ENCODE measurements at regions not wholly inside any gene's neighbourhood (a gene's known extent, or its start where the extent isn't known, plus 50 kb on each side); places are given as distances from the start of the nearest gene placed in this dataset.

DNA sequence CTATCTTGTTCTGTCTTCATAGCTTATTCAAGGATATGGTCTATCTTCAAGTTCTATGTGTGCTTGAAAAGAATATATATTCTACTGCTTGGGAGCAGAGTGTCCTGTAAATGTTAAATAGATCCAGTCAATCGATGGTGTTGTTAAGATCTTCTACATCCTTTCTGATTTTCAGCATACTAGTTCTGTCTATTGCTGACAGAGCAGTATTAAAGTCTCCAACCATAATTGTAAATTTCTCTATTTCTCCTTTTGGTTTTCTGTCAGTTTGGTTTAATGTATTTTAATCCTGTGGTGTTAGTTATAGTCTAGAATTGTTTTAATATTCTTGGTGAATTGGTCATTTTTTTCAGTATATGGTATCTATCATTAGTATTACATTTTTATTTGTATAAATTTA lies 124.0 kb upstream of the COX7C start:
- Histone ChIP-seq H3K4me2 (ENCODE audit: control insufficient read depth, insufficient read depth) (no peak overlapping the region), H3K9me3 (replicated peaks; ENCODE audit: control insufficient read depth, insufficient read depth, low read length) (no peaks in the 10 kb centered on the region), H3K9ac (ENCODE audit: control insufficient read depth, insufficient read depth, low read length) (no peak overlapping the region), H3K36me3 (ENCODE audit: control insufficient read depth in 2 of 2, insufficient read depth in 2 of 2, low read length in 1 of 2) (no peaks in the 10 kb centered on the region), H3K27me3 (replicated peaks in 1 of 2; ENCODE audit: control insufficient read depth in 2 of 2, insufficient read depth in 2 of 2, low read length in 1 of 2) (no peaks in the 10 kb centered on the region), H3K4me3 (no peak overlapping the region), H3K27ac (ENCODE audit: control insufficient read depth, insufficient read depth) (no peak overlapping the region), H4K20me1 (ENCODE audit: control insufficient read depth, insufficient read depth) (no peaks in the 10 kb centered on the region), H3K4me1 (ENCODE audit: control insufficient read depth, insufficient read depth, low read length) (no peaks in the 10 kb centered on the region), H2AFZ (ENCODE audit: control insufficient read depth, low read depth, low read length) (no peak overlapping the region), H3K79me2 (ENCODE audit: control insufficient read depth, insufficient read depth, low read length) (no peaks in the 10 kb centered on the region)
- ATAC-seq (no peak), FAIRE-seq (no peak), DNase-seq (ENCODE audit: low read depth, low spot score) (no peak)
- ChIA-PET RAD21 (ENCODE audit: unreplicated experiment) (no interaction called here), CTCF (no interaction called here), SMC1A (ENCODE audit: uncharacterized antibody, unreplicated experiment) (no interaction called here), POLR2A (no interaction called here)
- WGBS (ENCODE audit: insufficient coverage, insufficient replicate concordance, low lambda C conversion rate, missing lambda C conversion rate): 0% methylated on average over 1 of the region's 1 CpG
- no TSS peak for BruUV-seq (replicated peaks)
- intact Hi-C loops (cut with micrococcal nuclease; ENCODE audit: unreplicated experiment) (no loop called here), in situ Hi-C loops (cut with MboI) (no loop called here)
- TF ChIP-seq ZZZ3 (IDR thresholded peaks at IDR 0.05; ENCODE audit: control insufficient read depth, insufficient read length, low read depth) (no peak), NRF1 (conservative IDR thresholded peaks at IDR 0.05; ENCODE audit: low read depth, low read length) (no peak), POLR2A (IDR thresholded peaks at IDR 0.05; ENCODE audit: low read depth, low read length) (no peak), ZNF217 (IDR thresholded peaks at IDR 0.05) (no peak), MYB (IDR thresholded peaks at IDR 0.05; ENCODE audit: borderline replicate concordance, low read depth, low read length) (no peak)
- TF ChIP-seq, protein P1, sequence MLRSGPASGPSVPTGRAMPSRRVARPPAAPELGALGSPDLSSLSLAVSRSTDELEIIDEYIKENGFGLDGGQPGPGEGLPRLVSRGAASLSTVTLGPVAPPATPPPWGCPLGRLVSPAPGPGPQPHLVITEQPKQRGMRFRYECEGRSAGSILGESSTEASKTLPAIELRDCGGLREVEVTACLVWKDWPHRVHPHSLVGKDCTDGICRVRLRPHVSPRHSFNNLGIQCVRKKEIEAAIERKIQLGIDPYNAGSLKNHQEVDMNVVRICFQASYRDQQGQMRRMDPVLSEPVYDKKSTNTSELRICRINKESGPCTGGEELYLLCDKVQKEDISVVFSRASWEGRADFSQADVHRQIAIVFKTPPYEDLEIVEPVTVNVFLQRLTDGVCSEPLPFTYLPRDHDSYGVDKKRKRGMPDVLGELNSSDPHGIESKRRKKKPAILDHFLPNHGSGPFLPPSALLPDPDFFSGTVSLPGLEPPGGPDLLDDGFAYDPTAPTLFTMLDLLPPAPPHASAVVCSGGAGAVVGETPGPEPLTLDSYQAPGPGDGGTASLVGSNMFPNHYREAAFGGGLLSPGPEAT (IDR thresholded peaks at IDR 0.05; ENCODE audit: low read depth): no peak
- TF ChIP-seq, protein P2, sequence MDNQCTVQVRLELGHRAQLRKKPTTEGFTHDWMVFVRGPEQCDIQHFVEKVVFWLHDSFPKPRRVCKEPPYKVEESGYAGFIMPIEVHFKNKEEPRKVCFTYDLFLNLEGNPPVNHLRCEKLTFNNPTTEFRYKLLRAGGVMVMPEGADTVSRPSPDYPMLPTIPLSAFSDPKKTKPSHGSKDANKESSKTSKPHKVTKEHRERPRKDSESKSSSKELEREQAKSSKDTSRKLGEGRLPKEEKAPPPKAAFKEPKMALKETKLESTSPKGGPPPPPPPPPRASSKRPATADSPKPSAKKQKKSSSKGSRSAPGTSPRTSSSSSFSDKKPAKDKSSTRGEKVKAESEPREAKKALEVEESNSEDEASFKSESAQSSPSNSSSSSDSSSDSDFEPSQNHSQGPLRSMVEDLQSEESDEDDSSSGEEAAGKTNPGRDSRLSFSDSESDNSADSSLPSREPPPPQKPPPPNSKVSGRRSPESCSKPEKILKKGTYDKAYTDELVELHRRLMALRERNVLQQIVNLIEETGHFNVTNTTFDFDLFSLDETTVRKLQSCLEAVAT (IDR thresholded peaks at IDR 0.05): no peak
- TF ChIP-seq, protein P3, sequence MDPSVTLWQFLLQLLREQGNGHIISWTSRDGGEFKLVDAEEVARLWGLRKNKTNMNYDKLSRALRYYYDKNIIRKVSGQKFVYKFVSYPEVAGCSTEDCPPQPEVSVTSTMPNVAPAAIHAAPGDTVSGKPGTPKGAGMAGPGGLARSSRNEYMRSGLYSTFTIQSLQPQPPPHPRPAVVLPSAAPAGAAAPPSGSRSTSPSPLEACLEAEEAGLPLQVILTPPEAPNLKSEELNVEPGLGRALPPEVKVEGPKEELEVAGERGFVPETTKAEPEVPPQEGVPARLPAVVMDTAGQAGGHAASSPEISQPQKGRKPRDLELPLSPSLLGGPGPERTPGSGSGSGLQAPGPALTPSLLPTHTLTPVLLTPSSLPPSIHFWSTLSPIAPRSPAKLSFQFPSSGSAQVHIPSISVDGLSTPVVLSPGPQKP (IDR thresholded peaks at IDR 0.05; ENCODE audit: low read depth, low read length): no peak
- TF ChIP-seq, protein P4, sequence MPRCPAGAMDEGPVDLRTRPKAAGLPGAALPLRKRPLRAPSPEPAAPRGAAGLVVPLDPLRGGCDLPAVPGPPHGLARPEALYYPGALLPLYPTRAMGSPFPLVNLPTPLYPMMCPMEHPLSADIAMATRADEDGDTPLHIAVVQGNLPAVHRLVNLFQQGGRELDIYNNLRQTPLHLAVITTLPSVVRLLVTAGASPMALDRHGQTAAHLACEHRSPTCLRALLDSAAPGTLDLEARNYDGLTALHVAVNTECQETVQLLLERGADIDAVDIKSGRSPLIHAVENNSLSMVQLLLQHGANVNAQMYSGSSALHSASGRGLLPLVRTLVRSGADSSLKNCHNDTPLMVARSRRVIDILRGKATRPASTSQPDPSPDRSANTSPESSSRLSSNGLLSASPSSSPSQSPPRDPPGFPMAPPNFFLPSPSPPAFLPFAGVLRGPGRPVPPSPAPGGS (IDR thresholded peaks at IDR 0.05; ENCODE audit: borderline replicate concordance, insufficient read depth, low read depth, low read length, poor library complexity, severe bottlenecking): no peak
- TF ChIP-seq, protein P5, sequence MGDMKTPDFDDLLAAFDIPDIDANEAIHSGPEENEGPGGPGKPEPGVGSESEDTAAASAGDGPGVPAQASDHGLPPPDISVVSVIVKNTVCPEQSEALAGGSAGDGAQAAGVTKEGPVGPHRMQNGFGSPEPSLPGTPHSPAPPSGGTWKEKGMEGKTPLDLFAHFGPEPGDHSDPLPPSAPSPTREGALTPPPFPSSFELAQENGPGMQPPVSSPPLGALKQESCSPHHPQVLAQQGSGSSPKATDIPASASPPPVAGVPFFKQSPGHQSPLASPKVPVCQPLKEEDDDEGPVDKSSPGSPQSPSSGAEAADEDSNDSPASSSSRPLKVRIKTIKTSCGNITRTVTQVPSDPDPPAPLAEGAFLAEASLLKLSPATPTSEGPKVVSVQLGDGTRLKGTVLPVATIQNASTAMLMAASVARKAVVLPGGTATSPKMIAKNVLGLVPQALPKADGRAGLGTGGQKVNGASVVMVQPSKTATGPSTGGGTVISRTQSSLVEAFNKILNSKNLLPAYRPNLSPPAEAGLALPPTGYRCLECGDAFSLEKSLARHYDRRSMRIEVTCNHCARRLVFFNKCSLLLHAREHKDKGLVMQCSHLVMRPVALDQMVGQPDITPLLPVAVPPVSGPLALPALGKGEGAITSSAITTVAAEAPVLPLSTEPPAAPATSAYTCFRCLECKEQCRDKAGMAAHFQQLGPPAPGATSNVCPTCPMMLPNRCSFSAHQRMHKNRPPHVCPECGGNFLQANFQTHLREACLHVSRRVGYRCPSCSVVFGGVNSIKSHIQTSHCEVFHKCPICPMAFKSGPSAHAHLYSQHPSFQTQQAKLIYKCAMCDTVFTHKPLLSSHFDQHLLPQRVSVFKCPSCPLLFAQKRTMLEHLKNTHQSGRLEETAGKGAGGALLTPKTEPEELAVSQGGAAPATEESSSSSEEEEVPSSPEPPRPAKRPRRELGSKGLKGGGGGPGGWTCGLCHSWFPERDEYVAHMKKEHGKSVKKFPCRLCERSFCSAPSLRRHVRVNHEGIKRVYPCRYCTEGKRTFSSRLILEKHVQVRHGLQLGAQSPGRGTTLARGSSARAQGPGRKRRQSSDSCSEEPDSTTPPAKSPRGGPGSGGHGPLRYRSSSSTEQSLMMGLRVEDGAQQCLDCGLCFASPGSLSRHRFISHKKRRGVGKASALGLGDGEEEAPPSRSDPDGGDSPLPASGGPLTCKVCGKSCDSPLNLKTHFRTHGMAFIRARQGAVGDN (IDR thresholded peaks at IDR 0.05): no peak
- TF ChIP-seq, protein P6, sequence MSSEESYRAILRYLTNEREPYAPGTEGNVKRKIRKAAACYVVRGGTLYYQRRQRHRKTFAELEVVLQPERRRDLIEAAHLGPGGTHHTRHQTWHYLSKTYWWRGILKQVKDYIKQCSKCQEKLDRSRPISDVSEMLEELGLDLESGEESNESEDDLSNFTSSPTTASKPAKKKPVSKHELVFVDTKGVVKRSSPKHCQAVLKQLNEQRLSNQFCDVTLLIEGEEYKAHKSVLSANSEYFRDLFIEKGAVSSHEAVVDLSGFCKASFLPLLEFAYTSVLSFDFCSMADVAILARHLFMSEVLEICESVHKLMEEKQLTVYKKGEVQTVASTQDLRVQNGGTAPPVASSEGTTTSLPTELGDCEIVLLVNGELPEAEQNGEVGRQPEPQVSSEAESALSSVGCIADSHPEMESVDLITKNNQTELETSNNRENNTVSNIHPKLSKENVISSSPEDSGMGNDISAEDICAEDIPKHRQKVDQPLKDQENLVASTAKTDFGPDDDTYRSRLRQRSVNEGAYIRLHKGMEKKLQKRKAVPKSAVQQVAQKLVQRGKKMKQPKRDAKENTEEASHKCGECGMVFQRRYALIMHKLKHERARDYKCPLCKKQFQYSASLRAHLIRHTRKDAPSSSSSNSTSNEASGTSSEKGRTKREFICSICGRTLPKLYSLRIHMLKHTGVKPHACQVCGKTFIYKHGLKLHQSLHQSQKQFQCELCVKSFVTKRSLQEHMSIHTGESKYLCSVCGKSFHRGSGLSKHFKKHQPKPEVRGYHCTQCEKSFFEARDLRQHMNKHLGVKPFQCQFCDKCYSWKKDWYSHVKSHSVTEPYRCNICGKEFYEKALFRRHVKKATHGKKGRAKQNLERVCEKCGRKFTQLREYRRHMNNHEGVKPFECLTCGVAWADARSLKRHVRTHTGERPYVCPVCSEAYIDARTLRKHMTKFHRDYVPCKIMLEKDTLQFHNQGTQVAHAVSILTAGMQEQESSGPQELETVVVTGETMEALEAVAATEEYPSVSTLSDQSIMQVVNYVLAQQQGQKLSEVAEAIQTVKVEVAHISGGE (CRISPR knock-in tag; IDR thresholded peaks at IDR 0.05): no peak
